ENCODE measurements at regions not wholly inside any gene's neighbourhood (a gene's known extent, or its start where the extent isn't known, plus 50 kb on each side); places are given as distances from the start of the nearest gene placed in this dataset.

DNA sequence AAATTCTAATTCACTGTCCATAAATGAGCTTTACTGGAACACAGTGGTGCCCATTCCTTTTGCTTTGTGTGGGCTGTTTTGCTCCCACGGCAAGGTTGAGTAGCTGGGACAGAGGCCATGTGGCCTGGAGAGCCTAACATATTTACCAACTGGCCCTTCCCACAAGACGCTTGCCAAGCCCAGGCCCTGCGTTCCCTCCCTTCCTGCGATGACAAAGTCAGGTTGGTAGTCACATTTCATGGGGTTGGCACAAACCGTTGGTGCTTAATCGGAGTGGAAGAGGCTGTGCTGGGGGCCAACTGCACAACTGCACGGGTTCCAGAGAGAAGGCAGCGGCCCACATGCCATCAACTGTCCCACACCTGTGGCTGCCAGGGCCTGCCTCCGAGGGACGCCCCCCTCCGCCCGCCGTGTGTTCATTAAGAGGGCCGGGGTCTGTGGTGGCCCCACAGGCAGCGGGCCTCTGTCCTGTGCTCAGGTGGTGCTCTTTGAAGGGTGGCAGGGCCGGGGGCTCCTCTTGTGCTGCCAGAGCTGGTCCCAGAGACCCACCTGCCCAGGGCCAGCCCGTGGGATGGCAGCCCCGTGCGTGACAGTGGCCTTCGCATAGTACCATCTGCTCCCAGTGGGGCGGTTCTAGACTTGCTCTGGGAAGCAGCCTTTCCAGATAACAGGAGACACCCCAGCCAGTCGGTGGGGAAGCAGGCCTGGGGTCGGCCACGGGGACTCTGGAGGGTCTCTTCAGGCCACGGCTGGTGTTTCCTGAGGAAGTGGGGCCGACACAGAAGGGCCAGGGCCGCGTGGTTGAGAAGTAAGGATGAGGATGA, 81.5 kb upstream of the CLDN5 start:
- no peaks in the 10 kb centered on the region for H3K79me2 ChIP-seq (ENCODE audit: control insufficient read depth, insufficient read depth, low read length)
- no peak overlapping the region for H3K9ac ChIP-seq (replicated peaks; ENCODE audit: extremely low read depth, insufficient read depth, low read length)
- TF ChIP-seq POLR2A (IDR thresholded peaks at IDR 0.05; ENCODE audit: low read depth, low read length) (no peak), EZH2 (IDR thresholded peaks at IDR 0.05; ENCODE audit: borderline replicate concordance, low read depth, low read length, severe bottlenecking) (no peak), MYC (IDR thresholded peaks at IDR 0.05; ENCODE audit: low read depth, low read length) (no peak), JUN (IDR thresholded peaks at IDR 0.05; ENCODE audit: borderline replicate concordance, insufficient read depth, insufficient read length, low read depth) (no peak), GATA2 (IDR thresholded peaks at IDR 0.05; ENCODE audit: insufficient read depth, insufficient read length, low read depth, low read length) (no peak), FOS (IDR thresholded peaks at IDR 0.05; ENCODE audit: borderline replicate concordance, insufficient read depth, low read length) (no peak), MAX (IDR thresholded peaks at IDR 0.05; ENCODE audit: insufficient read depth, insufficient read length) (no peak), POLR2AphosphoS5 (IDR thresholded peaks at IDR 0.05; ENCODE audit: insufficient read depth, low read depth, low read length) (no peak)
- TF ChIP-seq, protein P1, sequence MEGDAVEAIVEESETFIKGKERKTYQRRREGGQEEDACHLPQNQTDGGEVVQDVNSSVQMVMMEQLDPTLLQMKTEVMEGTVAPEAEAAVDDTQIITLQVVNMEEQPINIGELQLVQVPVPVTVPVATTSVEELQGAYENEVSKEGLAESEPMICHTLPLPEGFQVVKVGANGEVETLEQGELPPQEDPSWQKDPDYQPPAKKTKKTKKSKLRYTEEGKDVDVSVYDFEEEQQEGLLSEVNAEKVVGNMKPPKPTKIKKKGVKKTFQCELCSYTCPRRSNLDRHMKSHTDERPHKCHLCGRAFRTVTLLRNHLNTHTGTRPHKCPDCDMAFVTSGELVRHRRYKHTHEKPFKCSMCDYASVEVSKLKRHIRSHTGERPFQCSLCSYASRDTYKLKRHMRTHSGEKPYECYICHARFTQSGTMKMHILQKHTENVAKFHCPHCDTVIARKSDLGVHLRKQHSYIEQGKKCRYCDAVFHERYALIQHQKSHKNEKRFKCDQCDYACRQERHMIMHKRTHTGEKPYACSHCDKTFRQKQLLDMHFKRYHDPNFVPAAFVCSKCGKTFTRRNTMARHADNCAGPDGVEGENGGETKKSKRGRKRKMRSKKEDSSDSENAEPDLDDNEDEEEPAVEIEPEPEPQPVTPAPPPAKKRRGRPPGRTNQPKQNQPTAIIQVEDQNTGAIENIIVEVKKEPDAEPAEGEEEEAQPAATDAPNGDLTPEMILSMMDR (IDR thresholded peaks at IDR 0.05; ENCODE audit: extremely low read depth in 1 of 2, insufficient read depth in 1 of 2, low read depth in 1 of 2, low read length in 2 of 2), result no peak
- no peaks in the 10 kb centered on the region for H3K27me3 ChIP-seq (ENCODE audit: control insufficient read depth in 2 of 2, insufficient read depth in 2 of 2, low read length in 2 of 2)
- H2AFZ ChIP-seq (ENCODE audit: low read depth, low read length), result no peak overlapping the region
- H3K4me1 ChIP-seq (ENCODE audit: control insufficient read depth, extremely low read depth, insufficient read depth, low read length), result peaks cover 2% of the 10 kb centered on the region
- no peaks in the 10 kb centered on the region for H4K20me1 ChIP-seq (replicated peaks; ENCODE audit: control insufficient read depth, extremely low read depth, insufficient read depth, low read length)
- intact Hi-C loops (cut with micrococcal nuclease), result no loop called here
- POLR2A ChIA-PET, result no interaction called here
- FAIRE-seq (no peak), DNase-seq (ENCODE audit: low read depth, low spot score) (no peak)
- no peaks in the 10 kb centered on the region for H3K36me3 ChIP-seq (ENCODE audit: control insufficient read depth in 2 of 2, extremely low read depth in 1 of 2, insufficient read depth in 2 of 2, low read length in 2 of 2)
- H3K27ac ChIP-seq (ENCODE audit: insufficient read depth, low read depth, low read length), result no peak overlapping the region
- dilution Hi-C loops (cut with MboI; ENCODE audit: extremely low pct_ligation_motif_present, low sequenced_read_pairs), result no loop called here
- H3K9me3 ChIP-seq (replicated peaks; ENCODE audit: control insufficient read depth, insufficient read depth, low read length), result no peaks in the 10 kb centered on the region
- BruUV-seq (replicated peaks), result no TSS peak
- CTCF ChIA-PET, result interaction anchor here (0.7 to 1.3 kb wide), 7 partner anchors 10 to 110 kb away, joined by 3 to 9 read pairs (median 3); no protein-coding TSS in a partner anchor
- H3K4me3 ChIP-seq (replicated peaks in 1 of 3; ENCODE audit: insufficient read depth in 1 of 3, low read depth in 1 of 3, low read length in 3 of 3), result no peak overlapping the region
- no peaks in the 10 kb centered on the region for H3K9me1 ChIP-seq (replicated peaks; ENCODE audit: control insufficient read depth, extremely low read depth, insufficient read depth, low read length)
- no peak overlapping the region for H3K4me2 ChIP-seq (ENCODE audit: insufficient read depth, low read length)
